Liver (tissue), 3 donors: ENCODE measurements at regions not wholly inside any gene's neighbourhood (a gene's known extent, or its start where the extent isn't known, plus 50 kb on each side); places are given as distances from the start of the nearest gene placed in this dataset.

ENCODE experiments used
- CTCF ChIP-seq: fragments of 150-350 bp; IDR thresholded peaks from 2 replicates; pipeline ENCODE4 v1.5.1; 2017; ENCODE audit warnings: improper control_type of control experiment, low read depth, low read length; ENCODE audit not compliant: missing input control
- FOXA1 ChIP-seq: IDR thresholded peaks from 2 replicates; pipeline ENCODE4 v1.6.1; 2016; ENCODE audit warnings: antibody characterized with exemption
- REST ChIP-seq: IDR thresholded peaks from 2 replicates; pipeline ENCODE4 v1.6.1; 2016; ENCODE audit warnings: antibody characterized with exemption, mild to moderate bottlenecking
- TAF1 ChIP-seq: conservative IDR thresholded peaks from 2 replicates; pipeline ENCODE4 v1.6.1; 2016; ENCODE audit warnings: antibody characterized with exemption, mild to moderate bottlenecking
- donor health status: healthy.
- donor health status: healthy.

- TF ChIP-seq REST = no peak
- TF ChIP-seq CTCF = no peak
- TF ChIP-seq TAF1 = no peak
- TF ChIP-seq FOXA1 = no peak
These were observed 117.1 kb downstream of the FOXD2 start for GRCh38 chr1:47554901-47555300.
